Stimulated activated CD4-positive, alpha-beta T cell treated with anti-CD3 and anti-CD28 coated beads, Interleukin-2, amount 100 ng/mL, for 24 hours (primary cell): ENCODE measurements at regions not wholly inside any gene's neighbourhood (a gene's known extent, or its start where the extent isn't known, plus 50 kb on each side); places are given as distances from the start of the nearest gene placed in this dataset.

Source experiments
- DNase-seq, 2 donors: peaks; one replicate each; pipeline ENCODE4 v3.0.0-alpha.2; 2020

- no peak for DNase-seq
Measured at GRCh38 chr5:73373814-73374510, 74.6 kb downstream of the FOXD1 start.

- DNase-seq = no peak
Measured at GRCh38 chr5:73370640-73371583, 77.7 kb downstream of the FOXD1 start.

GRCh38 chr5:73370095-73370494 lies 78.5 kb downstream of the FOXD1 start:
- DNase-seq = no peak

GRCh38 chr5:73369278-73369677 lies 79.3 kb downstream of the FOXD1 start:
- no peak for DNase-seq

- no peak for DNase-seq
Measured at GRCh38 chr5:73367650-73368049, 80.9 kb downstream of the FOXD1 start.

- no peak for DNase-seq
Measured at GRCh38 chr5:73365990-73366667, 82.4 kb downstream of the FOXD1 start.

GRCh38 chr5:73365301-73365853 lies 83.2 kb downstream of the FOXD1 start:
- no peak for DNase-seq

GRCh38 chr5:73363911-73364730 lies 84.5 kb downstream of the FOXD1 start:
- DNase-seq = no peak

- DNase-seq = no peak
Measured at GRCh38 chr5:73359395-73359794, 89.2 kb downstream of the FOXD1 start.

GRCh38 chr5:73358366-73358765 lies 90.2 kb downstream of the FOXD1 start:
- no peak for DNase-seq

- no peak for DNase-seq
Measured at GRCh38 chr5:73357576-73357975, 91.0 kb downstream of the FOXD1 start.

GRCh38 chr5:73355108-73355507 lies 93.5 kb downstream of the FOXD1 start:
- DNase-seq = no peak

- no peak for DNase-seq
Measured at GRCh38 chr5:73354406-73354805, 94.2 kb downstream of the FOXD1 start.

GRCh38 chr5:73352649-73353230 lies 95.8 kb downstream of the FOXD1 start:
- DNase-seq = no peak

GRCh38 chr5:73352243-73352642 lies 96.3 kb downstream of the FOXD1 start:
- no peak for DNase-seq

GRCh38 chr5:73351593-73351992 lies 97.0 kb downstream of the FOXD1 start:
- no peak for DNase-seq

- no peak for DNase-seq
Measured at GRCh38 chr5:73346878-73347408, 101.6 kb downstream of the FOXD1 start.

GRCh38 chr5:73344835-73345234 lies 103.7 kb downstream of the FOXD1 start:
- no peak for DNase-seq

- DNase-seq = no peak
Measured at GRCh38 chr5:73339711-73340110, 108.9 kb downstream of the FOXD1 start.

- no peak for DNase-seq
Measured at GRCh38 chr5:73339051-73339575, 109.5 kb downstream of the FOXD1 start.
